ENCODE measurements at regions not wholly inside any gene's neighbourhood (a gene's known extent, or its start where the extent isn't known, plus 50 kb on each side); places are given as distances from the start of the nearest gene placed in this dataset.
A peak's percentile ranks its signal among the peaks of the same experiment; 100 is the strongest.

DNA sequence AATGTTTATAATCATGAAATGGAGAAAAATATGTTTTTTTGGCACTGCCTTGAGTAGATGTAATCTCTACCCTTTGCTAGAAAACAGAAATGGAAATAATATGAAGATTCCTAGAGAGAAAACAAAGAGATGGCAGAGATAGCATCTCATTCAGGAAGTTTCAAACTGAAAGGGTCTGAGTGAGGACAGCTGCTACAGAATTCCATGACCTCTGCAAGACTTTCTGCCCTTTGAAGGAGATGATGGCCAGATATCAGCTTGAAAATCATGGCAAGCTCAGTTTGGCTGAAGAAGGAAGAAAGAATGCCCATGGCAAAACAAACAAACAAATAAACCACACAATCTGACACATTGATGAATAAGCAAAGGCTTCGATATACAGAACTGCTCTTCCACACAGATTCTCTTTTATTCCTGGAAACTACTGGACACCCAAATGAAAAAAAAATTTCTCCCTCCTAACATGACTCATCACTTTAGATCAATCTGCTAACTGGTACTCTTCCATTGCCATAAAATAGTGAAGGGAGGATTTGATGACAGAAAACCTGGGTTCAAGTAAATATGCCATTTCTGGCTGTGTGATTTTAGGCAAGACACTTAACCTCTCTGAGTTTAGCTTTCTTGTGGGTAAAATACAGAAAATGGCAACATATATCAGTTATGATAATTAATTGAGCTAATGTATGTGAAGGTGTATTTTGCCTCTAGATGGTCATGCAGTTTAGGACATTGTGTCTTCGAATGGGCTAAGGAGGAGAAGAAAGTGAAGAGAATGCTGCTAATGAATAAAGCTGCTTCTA lies 105.9 kb upstream of the SPACA1 start:
- no peak overlapping the region for H3K27ac ChIP-seq
- H3K27me3 ChIP-seq = no peaks in the 10 kb centered on the region
- H3K4me2 ChIP-seq = no peak overlapping the region
- TF ChIP-seq Cebpa-rat (IDR thresholded peaks at IDR 0.05) = no peak
- no peaks in the 10 kb centered on the region for H4K20me1 ChIP-seq
- no peak overlapping the region for H3K4me3 ChIP-seq
- H3K4me1 ChIP-seq = no peaks in the 10 kb centered on the region
- H3K9me3 ChIP-seq (replicated peaks in 1 of 11) = peaks cover 4 to 12% (median 7%) of the 10 kb centered on the region in 11 experiments; a peak in 16 of 22 replicates
- H3K36me3 ChIP-seq = no peaks in the 10 kb centered on the region
- no peak overlapping the region for H3K9ac ChIP-seq

DNA sequence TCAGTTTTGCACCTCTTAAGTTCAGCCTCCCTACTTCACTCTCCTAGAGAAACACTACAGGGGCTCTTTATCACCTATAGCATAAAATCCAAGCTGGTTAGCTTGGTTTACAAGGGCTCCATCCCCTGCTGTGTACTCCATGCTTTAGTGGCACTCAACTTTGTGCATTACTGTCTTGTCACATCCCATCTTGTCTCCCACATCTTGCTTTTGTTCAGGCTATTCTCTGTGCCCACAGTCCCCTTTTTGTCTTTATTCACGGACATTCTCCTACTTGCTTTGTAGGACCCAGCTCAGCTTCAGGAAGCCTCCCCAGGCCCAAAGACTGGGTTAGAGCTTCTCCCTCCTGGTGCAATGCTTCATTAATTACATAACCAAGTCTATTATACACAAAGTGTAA lies 107.9 kb upstream of the SPACA1 start:
- peaks cover 4 to 19% (median 10%) of the 10 kb centered on the region in 11 experiments; a peak in 16 of 22 replicates for H3K9me3 ChIP-seq (replicated peaks in 1 of 11)

DNA sequence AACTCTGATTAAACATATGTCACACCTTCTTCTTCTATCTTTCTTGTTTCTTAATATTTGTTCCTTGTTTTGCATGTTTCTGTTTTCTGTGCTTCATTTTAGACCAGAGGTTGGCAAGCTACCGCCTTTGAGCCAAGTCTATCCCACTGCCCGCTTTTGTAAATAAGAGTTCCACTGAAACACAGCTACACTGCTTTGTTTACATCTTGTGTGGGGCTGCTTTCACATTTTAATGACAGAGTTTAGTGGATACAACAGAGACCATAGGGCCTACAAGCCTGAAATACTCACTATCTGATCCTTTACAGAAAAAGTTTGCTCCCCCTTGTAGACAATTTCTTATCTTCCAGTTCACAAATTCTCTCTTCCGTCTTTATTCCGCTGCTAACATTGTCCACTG lies 109.4 kb upstream of the SPACA1 start:
- no peak for TF ChIP-seq Cebpa-rat (IDR thresholded peaks at IDR 0.05)
- Histone ChIP-seq H3K36me3 (no peaks in the 10 kb centered on the region), H3K27me3 (no peaks in the 10 kb centered on the region), H3K9ac (no peak overlapping the region), H3K4me3 (no peak overlapping the region), H3K27ac (no peak overlapping the region), H4K20me1 (no peaks in the 10 kb centered on the region), H3K4me1 (peaks cover 0 to 8% (median 3%) of the 10 kb centered on the region in 10 experiments; a peak in 10 of 20 replicates), H3K4me2 (no peak overlapping the region), H3K9me3 (replicated peaks in 1 of 11) (peaks cover 4 to 19% (median 10%) of the 10 kb centered on the region in 11 experiments; a peak in 16 of 22 replicates)

More for the DNA sequence above, 107.9 kb upstream of the SPACA1 start:
- Histone ChIP-seq H3K9ac (no peak overlapping the region), H3K4me3 (no peak overlapping the region), H3K4me2 (no peak overlapping the region), H3K4me1 (no peaks in the 10 kb centered on the region), H4K20me1 (no peaks in the 10 kb centered on the region), H3K36me3 (no peaks in the 10 kb centered on the region), H3K27me3 (no peaks in the 10 kb centered on the region), H3K27ac (no peak overlapping the region)
- no peak for TF ChIP-seq Cebpa-rat (IDR thresholded peaks at IDR 0.05)

DNA sequence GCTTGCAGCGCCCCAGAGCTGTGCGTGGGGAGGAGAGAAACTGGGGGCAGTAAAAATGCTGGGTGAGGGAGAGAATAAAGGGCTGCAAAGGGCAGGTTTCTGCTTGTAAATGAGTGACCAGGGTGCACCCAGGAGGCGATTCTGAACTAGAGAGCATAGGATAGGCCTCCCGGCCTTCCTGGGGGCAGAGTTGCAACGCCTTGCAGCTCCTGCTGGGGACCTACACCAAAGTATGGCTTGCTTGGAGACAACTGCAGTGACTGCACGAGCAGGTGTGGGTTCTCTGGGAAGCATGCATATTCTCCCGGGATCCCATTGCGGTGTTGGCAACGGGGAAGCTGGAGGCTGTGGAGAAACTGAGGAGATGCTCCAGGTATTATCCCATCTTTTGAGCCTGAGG lies 111.6 kb upstream of the SPACA1 start:
- Histone ChIP-seq H3K4me3 (no peak overlapping the region), H3K4me2 (no peak overlapping the region), H3K4me1 (peaks cover 0 to 24% (median 9%) of the 10 kb centered on the region in 10 experiments; a peak in 11 of 20 replicates), H3K9me3 (replicated peaks in 1 of 11) (peaks cover 4 to 19% (median 10%) of the 10 kb centered on the region in 11 experiments; a peak in 16 of 22 replicates), H3K27me3 (no peaks in the 10 kb centered on the region), H3K9ac (no peak overlapping the region), H4K20me1 (no peaks in the 10 kb centered on the region), H3K27ac (no peak overlapping the region), H3K36me3 (no peaks in the 10 kb centered on the region)
- no peak for TF ChIP-seq Cebpa-rat (IDR thresholded peaks at IDR 0.05)

DNA sequence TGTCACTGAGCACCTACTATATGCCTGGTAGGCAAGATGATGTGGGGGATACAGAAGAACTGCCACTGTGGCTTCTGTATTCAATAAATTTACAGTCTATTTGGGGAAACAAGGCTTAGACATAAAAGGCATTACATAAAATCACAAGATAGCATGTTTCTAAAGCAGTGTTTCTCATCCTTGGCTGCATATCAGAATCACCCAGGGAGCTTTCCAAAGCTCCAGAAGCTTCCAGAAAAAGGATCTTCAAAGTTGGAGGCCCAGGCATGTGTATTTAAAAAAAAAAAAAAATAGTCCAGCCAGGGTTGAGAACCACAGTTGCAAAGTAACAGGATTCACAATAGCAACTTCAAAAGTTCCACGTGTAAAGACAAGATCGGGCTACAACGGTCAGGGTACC lies 112.4 kb upstream of the SPACA1 start:
- no peak for TF ChIP-seq Cebpa-rat (IDR thresholded peaks at IDR 0.05)
- Histone ChIP-seq H3K4me3 (no peak overlapping the region), H3K9ac (no peak overlapping the region), H4K20me1 (no peaks in the 10 kb centered on the region), H3K4me2 (no peak overlapping the region), H3K9me3 (replicated peaks in 1 of 11) (peaks cover 4 to 19% (median 10%) of the 10 kb centered on the region in 11 experiments; a peak in 16 of 22 replicates), H3K36me3 (no peaks in the 10 kb centered on the region), H3K27me3 (no peaks in the 10 kb centered on the region), H3K4me1 (peaks cover 0 to 28% (median 9%) of the 10 kb centered on the region in 10 experiments; a peak in 11 of 20 replicates), H3K27ac (no peak overlapping the region)

DNA sequence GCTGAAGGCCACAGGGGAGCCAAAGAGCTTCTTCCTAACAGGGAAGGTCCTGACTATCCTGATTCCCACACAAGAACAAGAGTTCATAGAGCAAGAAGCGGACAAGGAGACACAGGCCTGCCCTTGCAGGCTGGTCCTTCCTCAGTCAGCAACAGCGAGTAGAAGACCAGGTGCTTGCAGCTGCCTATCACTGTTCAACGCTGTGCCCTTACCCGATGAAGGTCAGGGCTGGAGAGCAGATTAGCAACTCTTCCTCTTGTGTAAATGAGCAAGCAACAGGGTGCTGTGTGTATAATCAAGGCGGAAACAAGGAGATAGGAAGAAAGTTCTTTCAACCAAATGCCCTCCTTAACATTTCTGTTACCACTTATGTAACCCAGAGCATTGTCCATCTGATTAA lies 115.3 kb upstream of the SPACA1 start:
- no peak overlapping the region for H3K9ac ChIP-seq
- H3K4me2 ChIP-seq = peak overlapping the region in 4 of 11 experiments; percentile 28 to 64 (median 44); a peak in 6 of 22 replicates

DNA sequence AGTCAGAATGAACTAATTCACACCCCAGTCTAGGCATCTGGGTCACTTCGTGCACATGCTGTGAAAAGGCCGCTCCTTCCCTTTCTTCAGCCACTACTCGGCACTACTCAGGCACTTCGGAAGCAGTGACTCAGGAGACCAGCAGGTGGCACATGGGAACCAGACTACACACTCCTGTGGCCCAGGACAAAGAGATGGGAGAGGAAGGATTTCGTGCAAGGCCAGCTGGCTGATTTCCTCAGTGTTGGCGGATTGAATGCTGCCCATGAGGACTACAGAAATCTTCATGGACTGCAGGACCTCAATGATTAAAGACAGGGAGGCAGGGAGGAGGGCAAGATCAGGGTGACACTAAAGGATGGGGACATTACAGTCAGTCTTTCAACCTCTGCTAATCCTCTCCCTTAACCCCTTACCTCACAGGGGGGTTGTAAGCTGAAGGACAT lies 117.8 kb upstream of the SPACA1 start:
- H3K4me2 ChIP-seq = peak overlapping the region in 3 of 11 experiments; percentile 14 to 24 (median 15); a peak in 3 of 22 replicates
- no peaks in the 10 kb centered on the region for H3K36me3 ChIP-seq
- no peaks in the 10 kb centered on the region for H4K20me1 ChIP-seq
- H3K9ac ChIP-seq = no peak overlapping the region
- H3K4me1 ChIP-seq = peaks cover 10 to 72% (median 33%) of the 10 kb centered on the region in 10 experiments
- 0 out of 22 replicates have a peak overlapping the region, but pooled peaks of 1 of the 11 experiments have one; percentile 23 for H3K27ac ChIP-seq
- no peaks in the 10 kb centered on the region for H3K27me3 ChIP-seq
- no peak for TF ChIP-seq Cebpa-rat (IDR thresholded peaks at IDR 0.05)
- no peaks in the 10 kb centered on the region for H3K9me3 ChIP-seq (replicated peaks in 1 of 11)
- no peak overlapping the region for H3K4me3 ChIP-seq

More for the DNA sequence above, 115.3 kb upstream of the SPACA1 start:
- Histone ChIP-seq H3K4me3 (no peak overlapping the region), H3K36me3 (no peaks in the 10 kb centered on the region), H3K27ac (no peak overlapping the region), H4K20me1 (no peaks in the 10 kb centered on the region), H3K9me3 (replicated peaks in 1 of 11) (peaks cover 4 to 13% (median 7%) of the 10 kb centered on the region in 11 experiments; a peak in 16 of 22 replicates), H3K27me3 (no peaks in the 10 kb centered on the region), H3K4me1 (peaks cover 0 to 47% (median 10%) of the 10 kb centered on the region in 10 experiments; a peak in 11 of 20 replicates)
- TF ChIP-seq Cebpa-rat (IDR thresholded peaks at IDR 0.05) = no peak

DNA sequence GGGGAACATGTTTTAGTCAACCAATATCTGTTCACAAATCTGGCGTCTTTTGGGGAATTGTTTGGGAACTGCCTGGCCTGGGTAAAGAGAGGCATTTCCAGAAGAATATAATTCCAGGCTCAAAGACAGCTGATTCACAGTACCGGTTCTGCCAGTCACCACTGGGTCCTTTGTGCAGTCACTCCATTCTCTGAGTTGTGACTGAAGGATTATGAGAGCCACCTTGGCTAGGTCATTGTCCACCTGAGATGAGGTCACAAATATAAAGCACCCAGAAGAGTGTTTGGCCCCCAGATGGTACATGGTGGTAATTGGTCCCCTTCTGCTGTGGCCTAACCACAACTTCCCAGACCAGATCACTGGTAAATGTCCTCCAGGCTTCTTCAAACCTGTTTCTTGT lies 121.0 kb upstream of the SPACA1 start:
- Histone ChIP-seq H3K36me3 (no peaks in the 10 kb centered on the region), H3K27ac (peak overlapping the region in 6 of 11 experiments; percentile 22 to 93 (median 84); a peak in 10 of 22 replicates), H3K27me3 (no peaks in the 10 kb centered on the region), H4K20me1 (no peaks in the 10 kb centered on the region), H3K4me2 (peak overlapping the region in 8 of 11 experiments; percentile 18 to 76 (median 71); a peak in 13 of 22 replicates), H3K4me1 (peaks cover 29 to 80% (median 56%) of the 10 kb centered on the region in 10 experiments), H3K9ac (0 out of 22 replicates have a peak overlapping the region, but pooled peaks of 1 of the 11 experiments have one; percentile 9), H3K9me3 (replicated peaks in 1 of 11) (no peaks in the 10 kb centered on the region), H3K4me3 (no peak overlapping the region)
- TF ChIP-seq Cebpa-rat (IDR thresholded peaks at IDR 0.05) = no peak

DNA sequence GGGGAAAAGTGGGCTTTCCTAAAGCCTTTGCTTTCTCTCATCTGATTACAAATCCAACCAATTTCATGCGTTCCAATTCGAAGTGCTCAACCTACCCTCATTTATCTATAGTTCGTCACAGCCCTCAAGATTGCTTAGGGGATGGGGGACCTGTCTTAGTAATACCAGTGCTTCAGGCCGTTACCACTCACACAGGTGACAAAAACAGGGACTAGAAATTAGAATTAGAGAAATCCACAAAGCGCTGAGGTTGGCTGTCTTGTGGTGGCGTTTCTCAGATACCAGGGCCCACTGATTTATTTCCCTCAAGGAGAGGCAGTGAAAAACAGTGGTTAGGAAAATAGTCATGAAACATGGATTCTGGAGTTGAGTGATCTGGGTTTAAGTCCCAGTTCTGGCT lies 121.6 kb upstream of the SPACA1 start:
- Histone ChIP-seq H3K27ac (peak overlapping the region in 8 of 11 experiments; percentile 29 to 93 (median 76); a peak in 14 of 22 replicates), H3K9ac (peak overlapping the region in 4 of 11 experiments; percentile 55 to 77 (median 64); a peak in 6 of 22 replicates), H3K9me3 (replicated peaks in 1 of 11) (no peaks in the 10 kb centered on the region), H3K36me3 (no peaks in the 10 kb centered on the region), H4K20me1 (no peaks in the 10 kb centered on the region), H3K4me2 (peak overlapping the region in 10 of 11 experiments; percentile 44 to 76 (median 70); a peak in 19 of 22 replicates), H3K4me3 (no peak overlapping the region), H3K4me1 (peaks cover 29 to 85% (median 62%) of the 10 kb centered on the region in 10 experiments), H3K27me3 (no peaks in the 10 kb centered on the region)
- TF ChIP-seq Cebpa-rat (IDR thresholded peaks at IDR 0.05) = no peak
